Mesendoderm (in vitro differentiated cells): ENCODE measurements at regions not wholly inside any gene's neighbourhood (a gene's known extent, or its start where the extent isn't known, plus 50 kb on each side); places are given as distances from the start of the nearest gene placed in this dataset.
"Not testable (repeated sequence)": the region's sequence is repeated elsewhere in the genome, so short reads cannot be mapped to it uniquely, and the experiment has no call there.

Source experiments
- DNase-seq: peaks from one replicate; pipeline ENCODE4 v3.0.0; 2013
- H2AK5ac ChIP-seq: 2 replicates; pipeline ENCODE4 v1.6.1; 2013; ENCODE audit warnings: low read length, inconsistent platforms
- H2BK120ac ChIP-seq: 2 replicates; pipeline ENCODE4 v1.6.1; 2013; ENCODE audit warnings: low read depth, mild to moderate bottlenecking, low read length, moderate library complexity, mixed read lengths
- H2BK15ac ChIP-seq: replicated peaks from 2 replicates; pipeline ENCODE4 v1.6.1; 2013; ENCODE audit warnings: low read depth, mild to moderate bottlenecking, moderate library complexity
- H2BK5ac ChIP-seq: 2 replicates; pipeline ENCODE4 v1.6.1; 2013; ENCODE audit warnings: low read length, inconsistent platforms
- H3K18ac ChIP-seq: 2 replicates; pipeline ENCODE4 v1.6.1; 2013; ENCODE audit warnings: mild to moderate bottlenecking, low read length, mixed read lengths
- H3K23ac ChIP-seq: one replicate; pipeline ENCODE4 v1.6.1; 2013; ENCODE audit warnings: low read length
- H3K27ac ChIP-seq: 2 replicates; pipeline ENCODE4 v1.5.1; 2013; ENCODE audit warnings: low read depth, mild to moderate bottlenecking, inconsistent platforms, low read length, moderate library complexity
- H3K27me3 ChIP-seq: 2 replicates; pipeline ENCODE4 v1.6.1; 2013; ENCODE audit warnings: low read length, control low read depth, mild to moderate bottlenecking, inconsistent platforms; ENCODE audit not compliant: insufficient read depth, poor library complexity
- H3K36me3 ChIP-seq: 2 replicates; pipeline ENCODE4 v1.6.1; 2013; ENCODE audit warnings: low read length, inconsistent platforms; ENCODE audit not compliant: control insufficient read depth, insufficient read depth
- H3K4ac ChIP-seq: one replicate; pipeline ENCODE4 v1.6.1; 2013; ENCODE audit warnings: low read depth, mild to moderate bottlenecking, low read length, moderate library complexity
- H3K4me1 ChIP-seq: 2 replicates; pipeline ENCODE4 v1.6.1; 2013; ENCODE audit warnings: low read depth, low read length, inconsistent platforms; ENCODE audit not compliant: control insufficient read depth
- H3K4me2 ChIP-seq: 2 replicates; pipeline ENCODE4 v1.6.1; 2013; ENCODE audit warnings: low read length
- H3K4me3 ChIP-seq: 2 replicates; pipeline ENCODE4 v1.5.1; 2013; ENCODE audit warnings: mild to moderate bottlenecking, low read length
- H3K56ac ChIP-seq: one replicate; pipeline ENCODE4 v1.6.1; 2013; ENCODE audit warnings: low read length
- H3K79me1 ChIP-seq: 2 replicates; pipeline ENCODE4 v1.6.1; 2013; ENCODE audit warnings: low read length, inconsistent platforms
- H3K79me2 ChIP-seq: 2 replicates; pipeline ENCODE4 v1.6.1; 2013; ENCODE audit warnings: mild to moderate bottlenecking, low read length; ENCODE audit not compliant: control insufficient read depth, insufficient read depth
- H3K9ac ChIP-seq: 2 replicates; pipeline ENCODE4 v1.6.1; 2013; ENCODE audit warnings: low read length, inconsistent platforms
- H4K5ac ChIP-seq: one replicate; pipeline ENCODE4 v1.6.1; 2013; ENCODE audit warnings: low read length
- H4K8ac ChIP-seq: one replicate; pipeline ENCODE4 v1.6.1; 2013; ENCODE audit warnings: low read depth, mild to moderate bottlenecking, control low read depth, low read length, moderate library complexity
- WGBS: extraction: QIAGEN DNeasy Blood & Tissue Kit; methylation state at CpG from one replicate; pipeline ENCODE4 v1.1.7; 2013; ENCODE audit warnings: low lambda C conversion rate, missing lambda C conversion rate; ENCODE audit not compliant: insufficient coverage; ENCODE audit errors: extremely low coverage; 5-methylcytosine and 5-hydroxymethylcytosine counted together

GRCh38 chr6:18044108-18044783 lies 56.8 kb upstream of the KIF13A start:
- H4K5ac ChIP-seq = no peak overlapping the region
- no peak overlapping the region for H3K4me2 ChIP-seq
- H2BK15ac ChIP-seq = no peak overlapping the region
- H4K8ac ChIP-seq = no peak overlapping the region
- H3K79me2 ChIP-seq = no peaks in the 10 kb centered on the region
- DNase-seq = peak; percentile 93
- no peaks in the 10 kb centered on the region for H3K4me1 ChIP-seq
- H3K4ac ChIP-seq = no peak overlapping the region
- H3K56ac ChIP-seq = no peak overlapping the region
- no peaks in the 10 kb centered on the region for H3K27me3 ChIP-seq
- H3K36me3 ChIP-seq = no peaks in the 10 kb centered on the region
- no peak overlapping the region for H2BK5ac ChIP-seq
- H2BK120ac ChIP-seq = no peak overlapping the region
- no peak overlapping the region for H3K27ac ChIP-seq
- H3K23ac ChIP-seq = no peak overlapping the region
- WGBS = no CpG with 5 or more reads among the region's 11 CpGs
- no peak overlapping the region for H3K4me3 ChIP-seq
- H3K18ac ChIP-seq = no peak overlapping the region
- no peaks in the 10 kb centered on the region for H3K79me1 ChIP-seq
- no peak overlapping the region for H3K9ac ChIP-seq
- no peak overlapping the region for H2AK5ac ChIP-seq

GRCh38 chr6:18042536-18043145 lies 55.2 kb upstream of the KIF13A start:
- Histone ChIP-seq H3K4ac (peak overlapping the region; percentile 21), H3K79me1 (no peaks in the 10 kb centered on the region), H3K56ac (peak overlapping the region; percentile 58), H3K36me3 (no peaks in the 10 kb centered on the region), H3K4me2 (no peak overlapping the region), H4K8ac (no peak overlapping the region), H3K27me3 (no peaks in the 10 kb centered on the region), H2AK5ac (no peak overlapping the region), H2BK15ac (no peak overlapping the region), H3K9ac (no peak overlapping the region), H2BK5ac (no peak overlapping the region), H3K79me2 (no peaks in the 10 kb centered on the region), H2BK120ac (no peak overlapping the region), H3K4me1 (no peaks in the 10 kb centered on the region), H3K4me3 (no peak overlapping the region), H3K27ac (no peak overlapping the region), H3K18ac (no peak overlapping the region), H3K23ac (no peak overlapping the region), H4K5ac (no peak overlapping the region)
- DNase-seq = no peak
- no CpG with 5 or more reads among the region's 8 CpGs for WGBS

DNA sequence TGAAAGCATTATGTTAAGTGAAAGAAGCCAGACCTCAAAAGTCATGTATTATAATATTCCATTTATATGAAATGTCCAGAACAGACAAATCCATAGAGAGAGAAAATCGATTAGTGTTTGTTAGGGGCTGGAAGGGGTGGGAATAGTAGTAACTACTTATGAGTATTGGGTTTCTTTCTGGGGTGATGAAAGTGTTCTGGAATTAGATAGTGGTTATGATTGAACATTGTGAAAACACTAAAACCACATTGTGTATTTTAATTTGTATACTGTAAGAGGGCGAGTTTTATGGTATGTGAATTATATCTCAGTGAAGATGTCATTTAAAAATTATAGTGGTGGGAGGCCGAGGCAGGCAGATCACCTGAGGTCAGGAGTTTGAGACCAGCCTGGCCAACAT lies 52.0 kb upstream of the KIF13A start:
- no peak overlapping the region for H3K4ac ChIP-seq

DNA sequence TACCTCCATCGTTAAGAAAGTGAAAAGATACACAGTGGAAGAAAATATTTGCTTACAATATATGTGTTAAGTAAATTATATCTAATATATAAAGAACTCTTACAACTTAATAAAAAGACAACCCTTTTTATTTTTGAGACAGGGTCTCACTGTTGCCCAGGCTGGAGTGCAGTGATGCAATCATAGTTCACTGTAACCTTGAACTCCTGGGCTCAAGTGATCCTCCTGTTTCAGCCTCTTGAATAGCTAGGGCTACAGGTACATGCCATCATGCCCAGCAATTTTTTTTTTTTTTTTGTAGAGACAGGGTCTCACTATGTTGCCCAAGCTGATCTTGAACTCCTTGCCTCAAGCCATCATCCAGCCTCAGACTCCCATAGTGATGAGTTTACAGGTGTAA lies 50.8 kb upstream of the KIF13A start:
- not testable (repeated sequence) for H4K5ac ChIP-seq

More for the DNA sequence above, 52.0 kb upstream of the KIF13A start:
- Histone ChIP-seq H4K5ac (no peak overlapping the region), H3K4me3 (no peak overlapping the region), H3K56ac (no peak overlapping the region), H3K27ac (no peak overlapping the region), H2AK5ac (no peak overlapping the region), H4K8ac (no peak overlapping the region), H3K36me3 (no peaks in the 10 kb centered on the region), H3K9ac (no peak overlapping the region), H2BK15ac (no peak overlapping the region), H3K79me1 (no peaks in the 10 kb centered on the region), H3K4me2 (no peak overlapping the region), H2BK5ac (no peak overlapping the region), H2BK120ac (no peak overlapping the region), H3K18ac (no peak overlapping the region), H3K79me2 (no peaks in the 10 kb centered on the region), H3K27me3 (no peaks in the 10 kb centered on the region), H3K4me1 (no peaks in the 10 kb centered on the region), H3K23ac (no peak overlapping the region)
- DNase-seq = no peak
- WGBS = 100% methylated on average over 1 of the region's 3 CpGs

More for the DNA sequence above, 50.8 kb upstream of the KIF13A start:
- not testable (repeated sequence) for H2BK120ac ChIP-seq, H3K27me3 ChIP-seq, H3K4me1 ChIP-seq, H2BK15ac ChIP-seq, H3K27ac ChIP-seq, H3K4ac ChIP-seq, H3K56ac ChIP-seq, H3K79me1 ChIP-seq, H2BK5ac ChIP-seq, H3K79me2 ChIP-seq, H3K4me2 ChIP-seq, H3K4me3 ChIP-seq, DNase-seq, H3K23ac ChIP-seq, H4K8ac ChIP-seq, H3K9ac ChIP-seq, H3K18ac ChIP-seq, H2AK5ac ChIP-seq, H3K36me3 ChIP-seq
- WGBS = no CpG with 5 or more reads among the region's 1 CpG
